ENCODE measurements at regions not wholly inside any gene's neighbourhood (a gene's known extent, or its start where the extent isn't known, plus 50 kb on each side); places are given as distances from the start of the nearest gene placed in this dataset.

GRCh38 chrX:4239650-4240540, 526.4 kb upstream of the PRKX start:
- Histone ChIP-seq H3K36me3 (ENCODE audit: control insufficient read depth, insufficient read depth, low read length) (no peaks in the 10 kb centered on the region), H3K27me3 (replicated peaks; ENCODE audit: control insufficient read depth, insufficient read depth, low read length) (no peaks in the 10 kb centered on the region), H3K4me3 (replicated peaks; ENCODE audit: low read depth, low read length) (no peak overlapping the region)
- no peak for TF ChIP-seq CTCF (IDR thresholded peaks at IDR 0.05; ENCODE audit: insufficient read depth, low read length, poor library complexity, severe bottlenecking)
- no peak for DNase-seq (ENCODE audit: extremely low read depth, insufficient read length)

DNA sequence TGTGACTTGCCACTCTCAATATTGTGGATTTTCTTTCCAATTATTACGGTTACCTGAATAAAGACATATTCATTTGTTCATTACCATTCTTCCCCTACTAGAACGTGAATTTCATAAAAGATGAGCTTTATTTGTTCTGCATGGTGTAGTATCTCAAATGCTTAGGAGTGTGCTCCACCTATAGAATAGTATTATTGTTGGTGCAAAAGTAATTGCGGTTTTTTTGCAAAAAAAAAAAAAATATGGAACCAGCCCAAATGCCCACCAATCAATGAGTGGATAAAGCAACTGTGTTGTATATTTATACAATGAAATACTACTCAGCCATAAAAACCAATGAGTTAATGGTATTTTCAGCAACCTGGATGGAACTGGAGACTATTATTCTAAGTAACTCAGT, 525.5 kb upstream of the PRKX start:
- no peak for TF ChIP-seq CTCF (IDR thresholded peaks at IDR 0.05; ENCODE audit: insufficient read depth, low read length, poor library complexity, severe bottlenecking)
- H3K27me3 ChIP-seq (replicated peaks; ENCODE audit: control insufficient read depth, insufficient read depth, low read length), result no peaks in the 10 kb centered on the region
- H3K4me3 ChIP-seq (replicated peaks; ENCODE audit: low read depth, low read length), result no peak overlapping the region
- no peak for DNase-seq (ENCODE audit: extremely low read depth, insufficient read length)
- no peaks in the 10 kb centered on the region for H3K36me3 ChIP-seq (ENCODE audit: control insufficient read depth, insufficient read depth, low read length)

- no peak for DNase-seq (ENCODE audit: extremely low read depth, insufficient read length)
- H3K4me3 ChIP-seq (replicated peaks; ENCODE audit: low read depth, low read length), result no peak overlapping the region
- TF ChIP-seq CTCF (IDR thresholded peaks at IDR 0.05; ENCODE audit: insufficient read depth, low read length, poor library complexity, severe bottlenecking), result no peak
- no peaks in the 10 kb centered on the region for H3K27me3 ChIP-seq (replicated peaks; ENCODE audit: control insufficient read depth, insufficient read depth, low read length)
- no peaks in the 10 kb centered on the region for H3K36me3 ChIP-seq (ENCODE audit: control insufficient read depth, insufficient read depth, low read length)
Observed at GRCh38 chrX:4225086-4225485, 511.6 kb upstream of the PRKX start.

DNA sequence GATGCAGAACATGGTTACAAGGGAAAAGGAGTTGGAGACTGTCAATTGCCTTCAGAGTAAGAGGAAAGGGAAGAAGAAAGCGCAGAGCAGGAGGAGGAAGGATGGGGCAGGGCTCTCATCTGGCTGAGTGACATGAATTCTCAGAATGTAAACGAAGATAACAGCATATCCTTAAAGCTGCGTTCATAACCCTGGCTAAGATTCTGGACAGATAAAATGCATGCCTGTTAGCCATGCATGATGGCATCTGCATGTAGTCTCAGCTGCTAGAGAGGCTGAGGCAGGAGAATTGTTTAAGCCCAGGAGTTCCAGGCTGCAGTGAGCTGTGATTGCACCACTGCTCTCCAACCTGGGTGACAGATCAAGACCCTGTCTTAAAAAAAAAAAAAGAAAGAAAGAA, 493.5 kb upstream of the PRKX start:
- DNase-seq (ENCODE audit: extremely low read depth, insufficient read length), result no peak
- H3K4me3 ChIP-seq (replicated peaks; ENCODE audit: low read depth, low read length), result no peak overlapping the region
- no peaks in the 10 kb centered on the region for H3K36me3 ChIP-seq (ENCODE audit: control insufficient read depth, insufficient read depth, low read length)
- TF ChIP-seq CTCF (IDR thresholded peaks at IDR 0.05; ENCODE audit: insufficient read depth, low read length, poor library complexity, severe bottlenecking), result no peak
- H3K27me3 ChIP-seq (replicated peaks; ENCODE audit: control insufficient read depth, insufficient read depth, low read length), result no peaks in the 10 kb centered on the region

DNA sequence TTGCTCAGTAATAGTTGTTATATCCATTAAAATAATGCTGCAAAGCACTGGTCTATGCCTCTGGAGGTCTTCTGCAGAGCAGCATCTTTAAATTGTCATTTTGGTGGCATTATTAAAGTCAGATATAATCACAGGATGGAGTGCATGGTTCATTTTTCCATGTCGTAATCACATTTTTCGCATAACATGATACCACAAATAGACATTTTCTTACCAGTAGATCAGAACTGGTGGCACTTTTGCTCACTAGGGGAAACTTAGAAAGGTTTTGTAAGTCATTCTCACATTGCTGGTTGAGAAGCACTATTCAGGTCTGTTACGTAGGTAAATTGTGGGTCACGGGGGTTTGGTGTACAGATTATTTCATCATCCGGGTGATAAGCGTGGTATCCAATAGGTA, 484.5 kb upstream of the PRKX start:
- TF ChIP-seq CTCF (IDR thresholded peaks at IDR 0.05; ENCODE audit: insufficient read depth, low read length, poor library complexity, severe bottlenecking), result no peak
- H3K4me3 ChIP-seq (replicated peaks; ENCODE audit: low read depth, low read length), result no peak overlapping the region
- H3K27me3 ChIP-seq (replicated peaks; ENCODE audit: control insufficient read depth, insufficient read depth, low read length), result no peaks in the 10 kb centered on the region
- no peaks in the 10 kb centered on the region for H3K36me3 ChIP-seq (ENCODE audit: control insufficient read depth, insufficient read depth, low read length)
- no peak for DNase-seq (ENCODE audit: extremely low read depth, insufficient read length)

Measured in GM06990 (cell line).